Suprapubic skin (tissue), 4 donors: ENCODE measurements at regions not wholly inside any gene's neighbourhood (a gene's known extent, or its start where the extent isn't known, plus 50 kb on each side); places are given as distances from the start of the nearest gene placed in this dataset.
"Not testable (repeated sequence)": the region's sequence is repeated elsewhere in the genome, so short reads cannot be mapped to it uniquely, and the experiment has no call there.

Source experiments
- DNase-seq, 2 donors: peaks; one replicate each; pipeline ENCODE4 v3.0.0-alpha.2; 2019; ENCODE audit warnings: low spot score in 2 of 2
- H3K27ac ChIP-seq: fragments of 200-600 bp; sonication (generic); one replicate; pipeline ENCODE4 v1.5.1; 2019
- H3K27me3 ChIP-seq: fragments of 200-600 bp; sonication (generic); one replicate; pipeline ENCODE4 v1.5.1; 2019
- H3K36me3 ChIP-seq: fragments of 200-600 bp; sonication (generic); one replicate; pipeline ENCODE4 v1.5.1; 2019
- H3K4me1 ChIP-seq: fragments of 200-600 bp; sonication (generic); one replicate; pipeline ENCODE4 v1.5.1; 2019
- H3K4me3 ChIP-seq: fragments of 200-600 bp; sonication (generic); one replicate; pipeline ENCODE4 v1.5.1; 2019; ENCODE audit warnings: mild to moderate bottlenecking
- H3K9me3 ChIP-seq: fragments of 200-600 bp; sonication (generic); one replicate; pipeline ENCODE4 v1.5.1; 2019
- CTCF ChIP-seq, 2 donors: fragments of 200-600 bp in 1 of 2; fragments of 450-650 bp in 1 of 2; sonication (generic) in 1 of 2; IDR thresholded peaks; one replicate each; pipeline ENCODE4 v1.5.1; 2016 to 2019; ENCODE audit warnings: antibody characterized with exemption in 2 of 2, mild to moderate bottlenecking in 1 of 2, moderate library complexity in 1 of 2
- EP300 ChIP-seq: sonication (generic); formaldehyde crosslinking; IDR thresholded peaks from one replicate; pipeline ENCODE4 v1.6.1; 2017; ENCODE audit warnings: antibody characterized with exemption
- POLR2A ChIP-seq, 2 donors: fragments of 450-650 bp; IDR thresholded peaks; one replicate each; pipeline ENCODE4 v1.6.1; 2017; ENCODE audit warnings: antibody characterized with exemption in 2 of 2, mild to moderate bottlenecking in 2 of 2, moderate library complexity in 2 of 2
- POLR2AphosphoS5 ChIP-seq, 3 donors: sonication (generic); formaldehyde crosslinking; IDR thresholded peaks; one replicate each; pipeline ENCODE4 v1.6.1; 2017; ENCODE audit warnings: antibody characterized with exemption in 3 of 3
- whole genome bisulfite sequencing: methylation state at CpG from one replicate; pipeline ENCODE4 v1.1.5; 2018; 5-methylcytosine and 5-hydroxymethylcytosine counted together

GRCh38 chr3:64798316-64798715 is 110.5 kb upstream of the ADAMTS9 start:
- 49% methylated on average over 5 of the region's 5 CpGs for WGBS
- no peak for DNase-seq
- Histone ChIP-seq H3K36me3 (no peaks in the 10 kb centered on the region), H3K27me3 (no peaks in the 10 kb centered on the region), H3K4me3 (no peak overlapping the region), H3K9me3 (no peaks in the 10 kb centered on the region), H3K27ac (no peak overlapping the region), H3K4me1 (peaks cover 5% of the 10 kb centered on the region)
- TF ChIP-seq POLR2A (IDR thresholded peaks at IDR 0.05) (no peak), CTCF (IDR thresholded peaks at IDR 0.05) (no peak), POLR2AphosphoS5 (IDR thresholded peaks at IDR 0.05) (no peak), EP300 (no peak)

GRCh38 chr3:64796607-64797399 is 109.0 kb upstream of the ADAMTS9 start:
- Histone ChIP-seq H3K4me1 (peaks cover 5% of the 10 kb centered on the region), H3K27me3 (no peaks in the 10 kb centered on the region), H3K27ac (no peak overlapping the region), H3K4me3 (no peak overlapping the region), H3K9me3 (no peaks in the 10 kb centered on the region), H3K36me3 (no peaks in the 10 kb centered on the region)
- DNase-seq: no peak
- WGBS: 83% methylated on average over 7 of the region's 7 CpGs
- TF ChIP-seq CTCF (IDR thresholded peaks at IDR 0.05) (no peak), EP300 (no peak), POLR2A (IDR thresholded peaks at IDR 0.05) (no peak), POLR2AphosphoS5 (IDR thresholded peaks at IDR 0.05) (no peak)

GRCh38 chr3:64792445-64792844 is 104.6 kb upstream of the ADAMTS9 start:
- 70% methylated on average over 3 of the region's 3 CpGs for WGBS
- DNase-seq: no peak
- H3K4me1 ChIP-seq: no peaks in the 10 kb centered on the region
- no peak for TF ChIP-seq EP300
- TF ChIP-seq POLR2A (IDR thresholded peaks at IDR 0.05): no peak
- no peak for TF ChIP-seq POLR2AphosphoS5 (IDR thresholded peaks at IDR 0.05)
- no peak for TF ChIP-seq CTCF (IDR thresholded peaks at IDR 0.05)
- H3K27me3 ChIP-seq: no peaks in the 10 kb centered on the region
- H3K36me3 ChIP-seq: no peaks in the 10 kb centered on the region
- H3K27ac ChIP-seq: no peak overlapping the region
- no peaks in the 10 kb centered on the region for H3K9me3 ChIP-seq
- H3K4me3 ChIP-seq: no peak overlapping the region

GRCh38 chr3:64789111-64789510 is 101.3 kb upstream of the ADAMTS9 start:
- Histone ChIP-seq H3K27ac (no peak overlapping the region), H3K27me3 (no peaks in the 10 kb centered on the region), H3K36me3 (no peaks in the 10 kb centered on the region), H3K9me3 (no peaks in the 10 kb centered on the region), H3K4me3 (no peak overlapping the region), H3K4me1 (no peaks in the 10 kb centered on the region)
- WGBS: 96% methylated on average over 4 of the region's 4 CpGs
- DNase-seq: no peak
- TF ChIP-seq CTCF (IDR thresholded peaks at IDR 0.05) (no peak), POLR2AphosphoS5 (IDR thresholded peaks at IDR 0.05) (no peak), POLR2A (IDR thresholded peaks at IDR 0.05) (no peak), EP300 (no peak)

- Histone ChIP-seq H3K27me3 (no peaks in the 10 kb centered on the region), H3K4me3 (no peak overlapping the region), H3K27ac (no peak overlapping the region), H3K9me3 (peaks cover 5% of the 10 kb centered on the region), H3K4me1 (no peaks in the 10 kb centered on the region), H3K36me3 (no peaks in the 10 kb centered on the region)
- DNase-seq: no peak
- no peak for TF ChIP-seq POLR2A (IDR thresholded peaks at IDR 0.05)
- TF ChIP-seq CTCF (IDR thresholded peaks at IDR 0.05): no peak
- TF ChIP-seq POLR2AphosphoS5 (IDR thresholded peaks at IDR 0.05): no peak
- no peak for TF ChIP-seq EP300
Observed at GRCh38 chr3:64783200-64783599, 95.4 kb upstream of the ADAMTS9 start.

- H3K36me3 ChIP-seq, DNase-seq, H3K4me1 ChIP-seq, H3K4me3 ChIP-seq, H3K27me3 ChIP-seq, H3K9me3 ChIP-seq, H3K27ac ChIP-seq: not testable (repeated sequence)
- 94% methylated on average over 4 of the region's 4 CpGs for WGBS
Observed at GRCh38 chr3:64780923-64781322, 93.1 kb upstream of the ADAMTS9 start.
